K562 (cell line): ENCODE measurements at regions not wholly inside any gene's neighbourhood (a gene's known extent, or its start where the extent isn't known, plus 50 kb on each side); places are given as distances from the start of the nearest gene placed in this dataset.

Experiments used
- ATAC-seq: fragments of 200-7000 bp; cut with Tn5 transposase; 3 replicates; pipeline ENCODE4 v1.9.1; 2020; ENCODE audit warnings: moderate library complexity
- BruUV-seq: library from RNA; stranded (reverse); fragments of 400-500 nt; replicated peaks from 2 replicates; lab custom pipeline; 2021; lab: Mats Ljungman, UMichigan
- CTCF ChIA-PET: fragments of 300-600 bp; formaldehyde crosslinking; extraction: SDS; loops from one replicate; lab custom pipeline; 2021; ENCODE audit warnings: low intra/inter-chr PET ratio; lab: Yijun Ruan, JAX
- POLR2A ChIA-PET: fragments of 300-600, 350-650 bp; sonication (Branson Sonifier 250); formaldehyde crosslinking; extraction: SDS; loops from one replicate; lab custom pipeline; 2021; ENCODE audit warnings: antibody characterized with exemption, inconsistent platforms; lab: Yijun Ruan, JAX
- DNase-seq, 4 experiments: peaks; one replicate each; pipeline versions ENCODE4 v3.0.0 to v3.0.0-alpha.2; 2011 to 2018; ENCODE audit warnings: low spot score in 3 of 4, mixed read lengths in 3 of 4; ENCODE audit errors: extremely low read depth in 1 of 4
- FAIRE-seq: peaks from 2 replicates; lab custom pipeline; 2011; peaks lifted over from hg19 to GRCh38; lab: Jason Lieb, UNC
- H2AFZ ChIP-seq: 2 replicates; pipeline ENCODE4 v1.6.0; 2011; ENCODE audit warnings: low read depth, low read length, control low read depth, inconsistent platforms
- H3K27ac ChIP-seq: fragments of 200-600 bp; 3 replicates; pipeline ENCODE4 v1.8.0; 2011; ENCODE audit warnings: low read depth, mild to moderate bottlenecking, control low read depth, inconsistent platforms, low read length, moderate library complexity, mixed read lengths; ENCODE audit errors: extremely low read depth
- H3K27me3 ChIP-seq, 2 experiments: fragments of 300-600 bp in 1 of 2; 2 replicates in 1 of 2; 3 replicates in 1 of 2; pipeline versions ENCODE4 v1.6.0 to v1.8.0; 2011; ENCODE audit warnings: inconsistent platforms in 2 of 2, low read length in 2 of 2, mild to moderate bottlenecking in 1 of 2, mixed read lengths in 1 of 2, moderate library complexity in 1 of 2; ENCODE audit not compliant: control insufficient read depth in 2 of 2, insufficient read depth in 2 of 2
- H3K36me3 ChIP-seq: fragments of 300-600 bp; 3 replicates; pipeline ENCODE4 v1.8.0; 2011; ENCODE audit warnings: mild to moderate bottlenecking, low read length, inconsistent platforms; ENCODE audit not compliant: control insufficient read depth, insufficient read depth
- H3K4me1 ChIP-seq, 2 experiments: fragments of 200-600 bp in 1 of 2; replicated peaks in 1 of 2; 2 replicates in 1 of 2; 3 replicates in 1 of 2; pipeline versions ENCODE4 v1.5.1 to v1.8.0; 2011; ENCODE audit warnings: inconsistent platforms in 2 of 2, low read length in 2 of 2, mild to moderate bottlenecking in 1 of 2, mixed read lengths in 1 of 2, moderate library complexity in 1 of 2; ENCODE audit not compliant: control insufficient read depth in 2 of 2, insufficient read depth in 2 of 2
- H3K4me2 ChIP-seq: 2 replicates; pipeline ENCODE4 v1.6.1; 2011; ENCODE audit warnings: low read length, control low read depth, inconsistent platforms, mixed read lengths; ENCODE audit not compliant: insufficient read depth
- H3K4me3 ChIP-seq: fragments of 200-600 bp; sonication (generic), shearing (Covaris generic); 2 replicates; pipeline ENCODE4 v1.5.1; 2016; ENCODE audit warnings: control low read depth, inconsistent platforms
- H3K79me2 ChIP-seq: fragments of 200-600 bp; 3 replicates; pipeline ENCODE4 v1.8.0; 2011; ENCODE audit warnings: low read length, inconsistent platforms; ENCODE audit not compliant: control insufficient read depth, insufficient read depth
- H3K9ac ChIP-seq, 2 experiments: 2 replicates each; pipeline versions ENCODE4 v1.6.0 to v1.6.1; 2011; ENCODE audit warnings: low read depth in 2 of 2, low read length in 2 of 2, control low read depth in 1 of 2, inconsistent platforms in 1 of 2, mild to moderate bottlenecking in 1 of 2, mixed read lengths in 1 of 2; ENCODE audit not compliant: insufficient read depth in 1 of 2
- H3K9me1 ChIP-seq: one replicate; pipeline ENCODE4 v1.6.0; 2011; ENCODE audit warnings: inconsistent platforms, mild to moderate bottlenecking, low read length, moderate library complexity; ENCODE audit not compliant: control insufficient read depth, insufficient read depth
- H3K9me3 ChIP-seq: replicated peaks from 2 replicates; pipeline ENCODE4 v1.5.1; 2011; ENCODE audit warnings: low read depth, low read length, inconsistent platforms; ENCODE audit not compliant: control insufficient read depth, insufficient read depth
- H4K20me1 ChIP-seq: replicated peaks from 2 replicates; pipeline ENCODE4 v1.6.1; 2011; ENCODE audit warnings: low read length, inconsistent platforms, mixed read lengths; ENCODE audit not compliant: control insufficient read depth, insufficient read depth
- CC2D1A ChIP-seq: fragments of 450-650 bp; IDR thresholded peaks from 2 replicates; pipeline ENCODE4 v1.6.1; 2017; ENCODE audit warnings: mild to moderate bottlenecking
- HMGN3 ChIP-seq: IDR thresholded peaks from 2 replicates; pipeline ENCODE4 v1.6.1; 2011; ENCODE audit warnings: borderline replicate concordance, low read depth, mild to moderate bottlenecking, mixed read lengths, low read length; ENCODE audit not compliant: insufficient read length; ENCODE audit errors: extremely low read depth
- SIRT6 ChIP-seq: IDR thresholded peaks from one replicate; pipeline ENCODE4 v1.6.1; 2012; ENCODE audit warnings: low read depth, mild to moderate bottlenecking, control low read depth, inconsistent platforms, low read length, moderate library complexity
- ZNF507 ChIP-seq: conservative IDR thresholded peaks from 2 replicates; pipeline ENCODE4 v1.6.1; 2017; ENCODE audit warnings: missing genetic modification characterization, missing compliant biosample characterization
- WGBS: fragments of 100-300 bp; shearing (Covaris generic); methylation state at CpG from one replicate; pipeline ENCODE4 v1.1.6; 2016; ENCODE audit warnings: low coverage, mixed read lengths; ENCODE audit not compliant: insufficient coverage; ENCODE audit errors: missing lambda C conversion rate; 5-methylcytosine and 5-hydroxymethylcytosine counted together
- in situ Hi-C: fragments of 300-500 bp; cut with MboI; formaldehyde crosslinking; loops from 4 replicates; pipeline ENCODE4 v1.15.0; 2018; ENCODE audit warnings: inconsistent platforms, mixed read lengths
- intact Hi-C: fragments of 100-400 bp; cut with micrococcal nuclease; formaldehyde crosslinking; loops from 2 replicates; pipeline ENCODE4 v1.14.2; 2022
- TF ChIP-seq, protein P1 (sequence below), 2 experiments: fragments of 150-350 bp in 1 of 2; IDR thresholded peaks; 2 replicates each; pipeline ENCODE4 v1.6.1; 2012 to 2016; ENCODE audit warnings: low read depth in 2 of 2, low read length in 2 of 2, mild to moderate bottlenecking in 1 of 2, moderate library complexity in 1 of 2
- TF ChIP-seq, protein P2 (sequence below): fragments of 450-650 bp; conservative IDR thresholded peaks from 2 replicates; pipeline ENCODE4 v1.6.1; 2016; ENCODE audit warnings: missing genetic modification characterization, low read depth, mild to moderate bottlenecking, missing compliant biosample characterization, moderate library complexity
- TF ChIP-seq, protein P3 (sequence below): fragments of 250-450 bp; sonication (Bioruptor Pico); IDR thresholded peaks from 2 replicates; pipeline ENCODE4 v1.8.0; 2022; ENCODE audit warnings: inconsistent platforms
- TF ChIP-seq, protein P4 (sequence below), 2 experiments: fragments of 450-650 bp in 1 of 2; IDR thresholded peaks; 2 replicates each; pipeline ENCODE4 v1.6.1; 2011 to 2017; ENCODE audit warnings: low read depth in 2 of 2, antibody characterized with exemption in 1 of 2, borderline replicate concordance in 1 of 2, low read length in 1 of 2, mild to moderate bottlenecking in 1 of 2, mixed read lengths in 1 of 2; ENCODE audit not compliant: control insufficient read depth in 1 of 2
- TF ChIP-seq, protein P5 (sequence below): sonication (generic); formaldehyde crosslinking; IDR thresholded peaks from 2 replicates; pipeline ENCODE4 v1.5.0; 2020; ENCODE audit warnings: missing genetic modification reagents

DNA sequence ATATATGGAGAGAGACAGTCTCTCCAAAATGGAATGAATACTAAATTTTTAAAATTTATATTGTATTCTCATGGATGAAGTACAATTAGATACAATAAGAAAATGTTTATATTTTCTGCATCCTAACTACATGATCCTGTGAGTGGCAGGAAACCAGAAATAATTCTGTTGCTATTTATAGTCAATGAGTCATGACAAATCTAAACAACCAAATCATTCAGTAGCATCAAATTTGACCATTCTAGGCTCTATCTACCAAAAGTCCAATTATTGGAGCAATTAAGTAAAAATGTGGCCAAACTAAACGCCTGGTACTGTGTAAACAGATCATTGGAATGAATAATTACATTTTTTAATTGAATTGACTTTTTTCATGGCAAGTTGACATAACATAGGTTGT lies 959.8 kb downstream of the EPHA7 start (continued):
- TF ChIP-seq, protein P1, sequence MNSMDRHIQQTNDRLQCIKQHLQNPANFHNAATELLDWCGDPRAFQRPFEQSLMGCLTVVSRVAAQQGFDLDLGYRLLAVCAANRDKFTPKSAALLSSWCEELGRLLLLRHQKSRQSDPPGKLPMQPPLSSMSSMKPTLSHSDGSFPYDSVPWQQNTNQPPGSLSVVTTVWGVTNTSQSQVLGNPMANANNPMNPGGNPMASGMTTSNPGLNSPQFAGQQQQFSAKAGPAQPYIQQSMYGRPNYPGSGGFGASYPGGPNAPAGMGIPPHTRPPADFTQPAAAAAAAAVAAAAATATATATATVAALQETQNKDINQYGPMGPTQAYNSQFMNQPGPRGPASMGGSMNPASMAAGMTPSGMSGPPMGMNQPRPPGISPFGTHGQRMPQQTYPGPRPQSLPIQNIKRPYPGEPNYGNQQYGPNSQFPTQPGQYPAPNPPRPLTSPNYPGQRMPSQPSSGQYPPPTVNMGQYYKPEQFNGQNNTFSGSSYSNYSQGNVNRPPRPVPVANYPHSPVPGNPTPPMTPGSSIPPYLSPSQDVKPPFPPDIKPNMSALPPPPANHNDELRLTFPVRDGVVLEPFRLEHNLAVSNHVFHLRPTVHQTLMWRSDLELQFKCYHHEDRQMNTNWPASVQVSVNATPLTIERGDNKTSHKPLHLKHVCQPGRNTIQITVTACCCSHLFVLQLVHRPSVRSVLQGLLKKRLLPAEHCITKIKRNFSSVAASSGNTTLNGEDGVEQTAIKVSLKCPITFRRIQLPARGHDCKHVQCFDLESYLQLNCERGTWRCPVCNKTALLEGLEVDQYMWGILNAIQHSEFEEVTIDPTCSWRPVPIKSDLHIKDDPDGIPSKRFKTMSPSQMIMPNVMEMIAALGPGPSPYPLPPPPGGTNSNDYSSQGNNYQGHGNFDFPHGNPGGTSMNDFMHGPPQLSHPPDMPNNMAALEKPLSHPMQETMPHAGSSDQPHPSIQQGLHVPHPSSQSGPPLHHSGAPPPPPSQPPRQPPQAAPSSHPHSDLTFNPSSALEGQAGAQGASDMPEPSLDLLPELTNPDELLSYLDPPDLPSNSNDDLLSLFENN (IDR thresholded peaks at IDR 0.05; ENCODE audit: low read depth in 2 of 2, low read length in 2 of 2) = no peak
- TF ChIP-seq, protein P2, sequence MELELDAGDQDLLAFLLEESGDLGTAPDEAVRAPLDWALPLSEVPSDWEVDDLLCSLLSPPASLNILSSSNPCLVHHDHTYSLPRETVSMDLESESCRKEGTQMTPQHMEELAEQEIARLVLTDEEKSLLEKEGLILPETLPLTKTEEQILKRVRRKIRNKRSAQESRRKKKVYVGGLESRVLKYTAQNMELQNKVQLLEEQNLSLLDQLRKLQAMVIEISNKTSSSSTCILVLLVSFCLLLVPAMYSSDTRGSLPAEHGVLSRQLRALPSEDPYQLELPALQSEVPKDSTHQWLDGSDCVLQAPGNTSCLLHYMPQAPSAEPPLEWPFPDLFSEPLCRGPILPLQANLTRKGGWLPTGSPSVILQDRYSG (tag) = no peak

DNA sequence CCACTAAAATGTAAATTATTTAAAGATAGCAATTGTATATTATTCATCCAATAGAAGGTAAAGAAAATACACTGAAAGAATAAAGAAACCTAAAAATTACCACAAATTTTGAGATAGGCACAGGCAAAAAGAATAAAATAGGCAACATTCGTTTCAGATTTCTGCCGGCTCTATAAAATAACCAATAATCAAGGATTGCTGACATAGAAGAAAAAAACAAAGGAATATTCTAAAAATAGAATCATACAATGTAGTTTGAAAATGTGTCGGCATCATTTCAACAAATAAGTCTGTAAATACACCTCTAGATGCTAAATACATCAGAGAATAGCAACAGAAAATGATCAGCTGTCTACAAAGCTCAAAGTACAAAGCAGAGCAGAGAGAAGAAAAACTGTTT lies 973.3 kb downstream of the EPHA7 start:
- ChIA-PET POLR2A (no interaction called here), CTCF (no interaction called here)
- Histone ChIP-seq H3K36me3 (no peaks in the 10 kb centered on the region), H3K9me1 (no peaks in the 10 kb centered on the region), H3K4me1 (no peaks in the 10 kb centered on the region), H3K27ac (no peak overlapping the region), H3K4me3 (no peak overlapping the region), H3K79me2 (no peaks in the 10 kb centered on the region), H3K9me3 (no peaks in the 10 kb centered on the region; the same call in 1 of the 2 replicates), H3K27me3 (no peaks in the 10 kb centered on the region), H3K9ac (no peak overlapping the region), H2AFZ (no peak overlapping the region), H4K20me1 (no peaks in the 10 kb centered on the region), H3K4me2 (no peak overlapping the region)
- DNase-seq (no peak), FAIRE-seq (no peak), ATAC-seq (no peak)
- in situ Hi-C loops = no loop called here
- intact Hi-C loops = no loop called here
- 2% methylated on average over 3 of the region's 3 CpGs for WGBS
- BruUV-seq = no TSS peak
- TF ChIP-seq HMGN3 (no peak), ZNF507 (tag) (no peak), SIRT6 (no peak), CC2D1A (no peak)
- TF ChIP-seq, protein P3, sequence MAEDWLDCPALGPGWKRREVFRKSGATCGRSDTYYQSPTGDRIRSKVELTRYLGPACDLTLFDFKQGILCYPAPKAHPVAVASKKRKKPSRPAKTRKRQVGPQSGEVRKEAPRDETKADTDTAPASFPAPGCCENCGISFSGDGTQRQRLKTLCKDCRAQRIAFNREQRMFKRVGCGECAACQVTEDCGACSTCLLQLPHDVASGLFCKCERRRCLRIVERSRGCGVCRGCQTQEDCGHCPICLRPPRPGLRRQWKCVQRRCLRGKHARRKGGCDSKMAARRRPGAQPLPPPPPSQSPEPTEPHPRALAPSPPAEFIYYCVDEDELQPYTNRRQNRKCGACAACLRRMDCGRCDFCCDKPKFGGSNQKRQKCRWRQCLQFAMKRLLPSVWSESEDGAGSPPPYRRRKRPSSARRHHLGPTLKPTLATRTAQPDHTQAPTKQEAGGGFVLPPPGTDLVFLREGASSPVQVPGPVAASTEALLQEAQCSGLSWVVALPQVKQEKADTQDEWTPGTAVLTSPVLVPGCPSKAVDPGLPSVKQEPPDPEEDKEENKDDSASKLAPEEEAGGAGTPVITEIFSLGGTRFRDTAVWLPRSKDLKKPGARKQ (CRISPR knock-in tag) = no peak
- TF ChIP-seq, protein P4, sequence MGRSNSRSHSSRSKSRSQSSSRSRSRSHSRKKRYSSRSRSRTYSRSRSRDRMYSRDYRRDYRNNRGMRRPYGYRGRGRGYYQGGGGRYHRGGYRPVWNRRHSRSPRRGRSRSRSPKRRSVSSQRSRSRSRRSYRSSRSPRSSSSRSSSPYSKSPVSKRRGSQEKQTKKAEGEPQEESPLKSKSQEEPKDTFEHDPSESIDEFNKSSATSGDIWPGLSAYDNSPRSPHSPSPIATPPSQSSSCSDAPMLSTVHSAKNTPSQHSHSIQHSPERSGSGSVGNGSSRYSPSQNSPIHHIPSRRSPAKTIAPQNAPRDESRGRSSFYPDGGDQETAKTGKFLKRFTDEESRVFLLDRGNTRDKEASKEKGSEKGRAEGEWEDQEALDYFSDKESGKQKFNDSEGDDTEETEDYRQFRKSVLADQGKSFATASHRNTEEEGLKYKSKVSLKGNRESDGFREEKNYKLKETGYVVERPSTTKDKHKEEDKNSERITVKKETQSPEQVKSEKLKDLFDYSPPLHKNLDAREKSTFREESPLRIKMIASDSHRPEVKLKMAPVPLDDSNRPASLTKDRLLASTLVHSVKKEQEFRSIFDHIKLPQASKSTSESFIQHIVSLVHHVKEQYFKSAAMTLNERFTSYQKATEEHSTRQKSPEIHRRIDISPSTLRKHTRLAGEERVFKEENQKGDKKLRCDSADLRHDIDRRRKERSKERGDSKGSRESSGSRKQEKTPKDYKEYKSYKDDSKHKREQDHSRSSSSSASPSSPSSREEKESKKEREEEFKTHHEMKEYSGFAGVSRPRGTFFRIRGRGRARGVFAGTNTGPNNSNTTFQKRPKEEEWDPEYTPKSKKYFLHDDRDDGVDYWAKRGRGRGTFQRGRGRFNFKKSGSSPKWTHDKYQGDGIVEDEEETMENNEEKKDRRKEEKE (IDR thresholded peaks at IDR 0.05; ENCODE audit: borderline replicate concordance in 1 of 2, control insufficient read depth in 1 of 2, low read depth in 2 of 2, low read length in 1 of 2) = no peak
- TF ChIP-seq, protein P5, sequence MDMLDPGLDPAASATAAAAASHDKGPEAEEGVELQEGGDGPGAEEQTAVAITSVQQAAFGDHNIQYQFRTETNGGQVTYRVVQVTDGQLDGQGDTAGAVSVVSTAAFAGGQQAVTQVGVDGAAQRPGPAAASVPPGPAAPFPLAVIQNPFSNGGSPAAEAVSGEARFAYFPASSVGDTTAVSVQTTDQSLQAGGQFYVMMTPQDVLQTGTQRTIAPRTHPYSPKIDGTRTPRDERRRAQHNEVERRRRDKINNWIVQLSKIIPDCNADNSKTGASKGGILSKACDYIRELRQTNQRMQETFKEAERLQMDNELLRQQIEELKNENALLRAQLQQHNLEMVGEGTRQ (CRISPR knock-in tag) = no peak
